Midbrain (tissue), 1 donor: ENCODE measurements at regions not wholly inside any gene's neighbourhood (a gene's known extent, or its start where the extent isn't known, plus 50 kb on each side); places are given as distances from the start of the nearest gene placed in this dataset.
"Not testable (repeated sequence)": the region's sequence is repeated elsewhere in the genome, so short reads cannot be mapped to it uniquely, and the experiment has no call there.

ENCODE experiments used
- DNase-seq: peaks from one replicate; lab custom pipeline; 2025; lab: John Stamatoyannopoulos, UW

DNA sequence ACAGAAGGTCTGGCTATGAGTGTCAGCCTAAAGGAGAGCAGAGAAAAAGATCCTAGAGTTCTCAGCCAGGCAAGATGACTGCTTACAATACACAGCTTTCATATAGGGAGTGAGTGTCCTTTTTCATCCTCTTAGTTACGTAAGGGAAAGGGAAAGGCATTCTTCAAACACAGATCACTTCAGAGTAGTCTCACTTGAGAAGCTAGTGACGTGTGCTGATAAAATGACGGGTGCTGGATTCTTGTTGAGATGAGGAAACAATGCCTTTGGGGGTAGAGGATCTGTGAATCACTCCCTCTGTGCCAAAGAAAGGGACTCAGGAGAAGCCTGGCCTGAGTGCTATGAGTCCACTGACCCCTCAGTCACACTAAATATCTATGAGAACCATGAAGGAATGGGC lies 117.3 kb downstream of the QRSL1 start:
- DNase-seq, result no peak

DNA sequence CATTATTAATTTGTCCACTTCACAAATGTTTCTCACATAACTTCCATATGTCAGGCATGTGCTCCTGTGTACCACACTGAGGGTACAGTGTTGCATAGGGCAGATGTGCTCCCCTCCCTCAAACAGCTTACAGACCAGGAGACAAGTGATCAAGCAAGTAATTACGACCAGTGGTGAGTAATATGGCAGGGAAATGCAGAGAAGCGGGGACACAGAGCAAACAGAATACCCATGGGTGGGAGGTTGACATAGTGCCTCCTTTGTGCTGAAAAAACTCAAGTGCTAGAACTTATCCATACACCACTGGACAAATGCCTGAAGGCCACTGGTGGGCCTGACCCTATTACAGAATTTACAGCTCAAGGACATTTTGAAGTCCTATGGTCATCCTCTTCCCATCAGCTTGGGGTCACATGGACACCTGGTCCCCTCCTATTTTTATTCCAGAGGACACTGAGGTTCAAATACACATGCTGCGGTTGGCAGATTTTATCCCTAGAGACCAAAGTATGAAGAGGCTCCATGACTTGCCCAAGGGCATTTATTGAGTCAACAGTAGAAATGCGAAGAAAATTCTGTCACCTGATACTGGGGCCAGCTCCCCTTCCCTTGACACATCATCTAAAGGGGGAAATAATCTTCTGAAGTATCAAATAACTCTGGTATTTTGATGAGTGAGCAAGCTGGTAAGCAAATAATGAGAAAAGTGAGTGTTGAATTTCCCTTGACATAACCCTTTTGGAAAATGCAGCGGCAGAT lies 116.6 kb downstream of the QRSL1 start:
- no peak for DNase-seq

DNA sequence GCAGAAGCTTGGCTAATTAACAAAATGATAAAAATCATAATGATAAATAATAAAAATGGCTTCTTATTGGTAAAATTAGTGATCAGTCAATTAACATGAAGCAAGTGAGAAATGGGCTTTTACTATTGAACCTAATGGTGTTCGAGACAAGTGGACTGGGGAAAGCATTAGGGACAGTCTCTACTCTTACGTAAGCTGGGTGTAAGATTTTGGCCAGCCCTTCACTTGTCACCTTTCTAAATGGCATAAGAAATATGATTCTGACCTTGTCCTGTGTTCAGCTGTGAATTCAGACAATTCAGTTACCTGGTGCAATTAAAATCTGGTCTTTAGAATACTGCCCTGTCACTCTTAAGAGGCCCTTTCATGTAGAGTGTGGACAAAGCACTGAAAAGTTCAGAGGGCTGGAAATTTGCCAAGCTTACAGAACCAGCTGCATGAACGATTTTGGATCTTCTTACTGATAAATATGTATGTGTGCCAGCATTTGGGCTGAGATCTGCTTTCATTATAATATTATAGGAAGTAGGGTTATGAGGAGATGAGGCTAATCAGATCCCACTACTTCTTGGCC lies 115.9 kb downstream of the QRSL1 start:
- DNase-seq, result no peak

DNA sequence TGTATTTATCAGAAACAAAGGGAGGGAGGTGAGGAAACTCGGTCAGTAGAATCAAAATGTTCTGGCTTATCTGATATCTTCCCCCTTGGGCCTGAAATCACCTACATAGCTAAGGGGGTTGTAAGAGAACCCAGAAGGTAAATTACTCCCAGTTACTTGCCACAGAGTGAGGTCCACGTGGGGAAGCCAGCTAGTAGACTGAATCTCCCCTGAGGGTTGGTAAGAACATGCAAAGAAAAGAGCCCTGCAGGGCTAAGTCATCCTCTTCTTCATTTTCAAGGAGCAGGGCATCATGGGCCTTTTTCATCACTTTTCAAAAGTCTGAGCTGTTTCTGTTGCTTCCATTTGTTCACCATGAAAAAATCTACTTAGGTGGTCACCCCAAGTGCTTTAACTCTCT lies 115.4 kb downstream of the QRSL1 start:
- no peak for DNase-seq

DNA sequence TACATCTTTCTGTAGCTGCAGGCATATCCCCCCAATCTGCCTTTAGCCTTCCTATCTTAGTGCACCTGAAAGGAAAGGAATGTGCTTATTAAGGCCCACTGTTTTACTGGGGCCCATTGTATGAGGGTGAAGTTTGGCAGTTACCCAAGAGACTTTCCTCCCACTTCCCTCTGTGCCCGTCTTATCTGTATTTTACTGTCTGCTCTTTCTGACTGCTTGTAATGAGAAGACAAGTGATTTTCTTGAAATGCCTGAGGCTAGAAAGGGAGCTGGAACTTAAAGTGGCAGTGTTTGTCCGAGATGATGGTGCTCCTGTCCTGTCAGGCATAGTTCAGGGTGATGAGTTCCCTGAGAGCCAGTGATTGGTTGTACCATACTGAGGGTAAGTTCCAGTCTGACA lies 114.7 kb downstream of the QRSL1 start:
- not testable (repeated sequence) for DNase-seq

DNA sequence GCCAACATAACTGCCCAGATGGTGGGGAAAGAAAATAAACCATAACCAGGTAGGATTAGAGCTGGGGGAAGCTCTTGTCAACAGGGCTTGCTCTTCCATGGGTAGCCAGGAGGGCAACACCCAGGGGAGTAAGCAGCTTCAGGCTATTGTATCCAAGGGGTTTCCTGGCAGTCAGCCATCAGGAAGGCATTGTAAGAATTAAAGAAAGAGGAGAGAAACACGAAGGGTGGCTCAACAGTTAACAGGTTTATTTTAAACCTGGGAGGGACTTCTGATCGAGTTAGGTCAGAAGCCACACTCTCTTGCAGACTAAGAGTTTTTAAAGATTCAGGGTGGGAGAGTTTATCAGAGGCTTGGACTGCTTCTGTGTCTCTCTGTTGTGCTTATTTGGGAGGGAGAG lies 114.2 kb downstream of the QRSL1 start:
- no peak for DNase-seq

DNA sequence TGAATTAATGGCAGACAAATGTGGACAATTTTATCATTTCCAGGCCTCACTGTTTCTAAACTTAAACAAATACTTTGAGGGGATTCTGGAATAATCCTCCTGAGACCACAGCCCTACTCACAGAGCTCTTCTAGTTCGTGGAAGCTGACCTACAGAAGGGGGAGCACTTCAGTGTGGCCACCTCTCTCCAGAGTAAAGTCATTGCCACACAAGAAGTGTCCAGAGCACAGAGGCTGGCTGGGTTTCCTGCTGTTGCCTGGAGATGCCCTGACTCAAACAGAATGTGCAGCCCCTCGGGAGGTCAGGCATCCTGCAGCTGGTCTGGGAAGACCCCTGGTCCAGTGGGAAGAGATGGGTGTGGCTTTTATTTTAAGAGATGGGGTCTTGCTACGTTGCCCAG lies 110.9 kb downstream of the QRSL1 start:
- no peak for DNase-seq

DNA sequence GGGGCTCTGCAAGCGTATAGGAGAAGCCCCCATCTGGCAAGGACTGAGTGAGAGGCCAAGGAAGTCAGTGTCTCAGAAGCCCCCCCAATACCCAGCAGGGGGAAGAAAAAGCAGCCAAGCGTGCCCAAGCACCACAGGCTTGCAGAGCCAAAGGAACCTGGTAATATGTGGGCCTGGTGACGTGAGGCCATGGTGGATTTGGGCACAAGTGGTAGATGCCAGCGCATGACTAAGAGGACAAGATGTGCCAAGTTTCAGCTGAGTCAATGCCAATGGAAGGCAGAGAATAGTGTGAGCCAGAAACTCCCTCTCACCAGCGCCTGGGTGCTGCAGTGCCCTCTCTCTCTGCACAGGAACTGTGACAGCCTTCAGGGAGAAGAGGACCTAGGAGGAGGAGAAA lies 110.0 kb downstream of the QRSL1 start:
- peak; percentile 25 for DNase-seq

DNA sequence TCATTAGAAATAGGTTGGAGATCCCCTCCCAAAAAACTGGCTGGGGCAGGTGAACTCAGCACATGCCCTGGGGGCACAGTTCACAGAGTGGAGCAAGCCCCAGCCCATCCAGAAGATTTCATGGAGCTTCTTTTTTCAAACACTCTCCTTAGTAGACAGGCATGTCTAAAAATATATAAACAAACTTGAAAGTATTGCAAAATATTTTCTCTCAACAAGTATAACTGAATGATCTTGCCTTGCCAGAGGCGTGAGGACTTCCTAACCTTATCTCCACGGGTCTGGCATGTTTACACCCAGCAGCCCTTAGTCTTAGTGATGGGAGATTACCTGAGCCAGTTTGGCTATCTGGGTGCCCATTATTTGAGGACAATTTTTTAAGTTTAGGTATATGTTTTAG lies 107.1 kb downstream of the QRSL1 start:
- DNase-seq, result no peak

DNA sequence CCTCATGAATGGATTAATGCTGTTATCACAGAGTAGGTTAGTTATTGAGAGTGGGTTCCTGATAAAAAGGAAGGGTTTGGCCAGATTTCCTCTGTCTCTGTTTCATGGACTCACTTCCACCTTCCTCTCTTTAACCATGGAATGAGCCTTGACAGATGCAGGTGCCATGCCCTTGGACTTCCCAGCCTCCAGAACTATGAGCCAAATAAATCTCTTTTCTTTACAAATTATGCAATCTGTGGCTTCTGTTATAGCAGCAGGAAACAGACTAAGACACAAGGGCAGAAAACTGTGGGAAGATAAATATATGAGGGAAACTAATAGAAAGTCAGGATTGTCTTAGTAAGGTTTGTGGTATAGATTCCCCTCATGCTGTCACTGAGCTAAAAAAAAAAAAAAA lies 106.5 kb downstream of the QRSL1 start:
- no peak for DNase-seq

DNA sequence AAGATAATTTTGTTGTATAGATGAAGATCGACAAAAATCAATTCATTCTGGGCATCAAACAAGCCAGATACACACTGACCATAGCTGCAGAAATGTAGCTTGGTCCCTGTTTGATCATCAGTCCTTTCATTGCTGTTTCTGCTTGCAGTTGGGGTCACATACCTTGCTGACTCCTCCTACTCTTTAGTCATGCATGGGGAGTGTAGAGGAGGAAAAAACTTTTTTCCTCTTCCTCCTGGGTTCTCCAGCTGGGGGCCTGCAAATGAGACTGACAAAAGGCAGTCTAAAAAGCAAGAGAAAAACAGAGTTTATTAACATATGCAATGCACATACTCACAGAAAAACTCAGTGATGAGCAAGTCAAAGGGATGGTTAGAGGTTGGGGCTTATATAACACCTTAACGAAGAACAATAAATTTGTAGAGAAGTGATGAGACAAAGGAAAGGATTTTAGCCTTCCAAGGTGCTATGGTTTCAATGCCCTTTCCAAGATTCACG lies 105.8 kb downstream of the QRSL1 start:
- no peak for DNase-seq

DNA sequence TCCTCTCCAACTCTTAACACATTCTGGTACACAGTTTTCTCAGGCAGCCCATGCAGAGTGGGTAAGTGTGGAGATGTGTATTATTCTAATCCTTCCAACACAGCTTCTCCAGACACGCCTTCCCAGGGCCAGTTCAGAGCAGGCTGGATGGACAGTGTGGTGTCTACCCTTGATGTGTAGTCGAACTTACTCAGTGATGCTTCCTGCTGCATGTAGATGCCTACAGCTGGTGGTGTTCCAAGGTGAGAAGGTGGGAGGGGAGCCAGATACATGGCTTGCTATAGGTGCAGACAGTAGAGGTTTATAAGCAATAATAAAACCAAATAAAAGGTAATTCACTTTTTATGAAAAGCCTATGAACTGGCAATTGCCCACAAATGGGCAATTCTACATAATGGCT lies 104.0 kb downstream of the QRSL1 start:
- DNase-seq, result no peak

DNA sequence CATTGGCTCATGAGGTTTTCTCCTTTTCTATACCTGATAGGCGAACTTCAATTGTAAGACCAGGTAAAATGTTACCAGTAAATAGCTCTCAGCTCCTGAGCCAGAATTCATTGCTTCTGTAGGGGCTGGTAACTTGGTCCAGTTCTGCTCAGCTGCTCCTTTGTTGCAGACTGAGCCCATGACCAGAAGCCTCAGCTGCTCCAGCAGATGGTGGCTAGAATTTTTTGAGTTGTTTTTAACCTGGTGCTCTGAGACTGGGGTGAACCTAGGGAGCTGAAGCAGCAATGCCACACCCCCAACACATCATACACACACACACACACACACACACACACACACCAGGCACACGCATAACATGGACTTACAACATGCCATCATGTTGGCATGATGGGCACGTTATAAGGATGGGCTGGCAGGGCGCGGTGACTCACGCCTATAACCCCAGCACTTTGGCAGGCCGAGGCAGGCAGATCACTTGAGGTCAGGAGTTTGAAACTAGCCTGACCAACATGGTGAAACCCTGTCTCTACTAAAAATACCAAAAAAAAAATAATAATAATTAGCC lies 103.1 kb downstream of the QRSL1 start:
- DNase-seq, result no peak

DNA sequence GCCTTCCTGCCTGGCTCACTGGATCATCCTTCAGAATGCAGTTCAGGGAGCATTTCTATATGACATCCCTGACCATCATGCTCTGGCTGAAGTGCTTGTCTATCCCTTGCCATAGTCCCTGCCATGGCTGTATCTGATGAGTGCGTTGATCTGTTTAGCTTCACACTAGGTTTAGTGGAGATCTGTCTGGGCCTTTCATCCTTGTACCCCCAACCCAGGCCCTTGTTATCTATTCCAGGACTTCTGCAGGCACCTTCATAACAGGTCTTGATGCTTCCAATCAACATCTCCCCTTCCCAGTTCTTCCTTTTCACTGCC lies 102.4 kb downstream of the QRSL1 start:
- DNase-seq, result no peak

DNA sequence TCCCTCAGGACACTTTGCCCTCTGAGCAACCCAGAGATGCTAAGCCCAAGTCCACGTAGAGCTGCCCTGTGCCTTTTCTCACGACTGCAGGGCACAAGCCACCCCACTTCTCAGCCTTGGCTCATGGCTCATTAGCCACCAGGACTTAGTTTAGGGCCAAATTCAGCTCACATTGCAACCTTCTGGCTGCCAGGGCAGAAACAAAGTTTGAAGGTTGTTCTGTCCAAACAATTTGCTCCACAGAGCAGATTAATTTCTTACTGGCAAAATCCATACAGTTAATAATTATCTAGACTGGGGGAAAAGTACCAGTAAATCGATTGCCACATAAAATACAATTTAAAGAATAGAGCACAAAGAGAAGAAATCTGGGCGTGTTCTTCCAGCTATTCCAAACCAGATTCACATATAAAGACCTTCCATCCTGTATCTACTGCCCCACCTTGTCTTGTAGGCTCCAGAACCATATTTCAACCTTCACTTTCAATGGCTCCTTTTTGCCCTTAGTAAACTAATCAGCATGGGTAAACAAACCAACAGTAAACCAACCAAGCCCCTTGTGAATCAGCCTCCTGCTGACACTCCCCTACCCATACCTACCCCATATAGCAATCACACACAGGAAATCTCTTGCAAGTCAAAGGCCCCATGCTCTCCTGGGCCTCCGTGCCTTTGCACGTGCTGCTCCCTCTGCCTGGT lies 101.9 kb downstream of the QRSL1 start:
- no peak for DNase-seq

DNA sequence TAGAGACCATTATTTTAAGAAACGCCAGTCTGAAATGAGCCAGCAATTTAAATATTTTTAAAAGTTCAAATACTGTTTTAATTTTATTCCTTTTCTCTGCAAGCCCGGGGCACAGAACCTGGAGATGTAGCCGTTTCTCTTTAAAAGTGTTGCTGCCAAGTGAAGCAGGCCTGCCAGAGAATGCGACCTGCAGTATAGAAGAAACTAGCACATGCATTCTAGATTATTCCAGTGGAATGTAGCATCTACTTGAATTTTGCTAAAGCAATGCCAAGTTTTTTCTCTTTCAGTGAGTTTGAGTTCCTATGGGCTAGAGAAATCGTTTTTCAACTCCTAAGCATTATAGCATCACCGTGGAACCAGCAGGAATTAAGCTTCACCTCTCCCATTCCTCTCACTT lies 101.3 kb downstream of the QRSL1 start:
- DNase-seq, result no peak

DNA sequence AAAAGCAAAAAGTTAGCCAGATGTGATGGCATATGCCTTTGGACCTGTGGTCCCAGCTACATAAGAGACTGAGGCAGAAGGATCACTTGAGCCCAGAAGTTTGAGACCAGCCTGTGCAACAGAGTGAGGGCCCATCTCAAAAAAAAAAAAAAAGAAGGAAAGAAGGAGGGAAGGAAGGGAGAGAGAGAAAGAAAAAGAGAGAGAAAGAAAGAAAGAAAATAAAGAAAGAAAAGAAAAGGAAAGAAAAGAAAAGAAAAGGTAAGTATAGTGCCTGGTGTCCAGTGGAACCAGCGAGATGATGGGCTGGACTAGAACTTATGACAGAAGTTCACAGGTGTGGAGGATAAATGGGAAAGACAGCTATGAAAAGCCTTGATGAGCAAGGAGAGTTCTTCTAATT lies 100.9 kb downstream of the QRSL1 start:
- DNase-seq, result no peak

DNA sequence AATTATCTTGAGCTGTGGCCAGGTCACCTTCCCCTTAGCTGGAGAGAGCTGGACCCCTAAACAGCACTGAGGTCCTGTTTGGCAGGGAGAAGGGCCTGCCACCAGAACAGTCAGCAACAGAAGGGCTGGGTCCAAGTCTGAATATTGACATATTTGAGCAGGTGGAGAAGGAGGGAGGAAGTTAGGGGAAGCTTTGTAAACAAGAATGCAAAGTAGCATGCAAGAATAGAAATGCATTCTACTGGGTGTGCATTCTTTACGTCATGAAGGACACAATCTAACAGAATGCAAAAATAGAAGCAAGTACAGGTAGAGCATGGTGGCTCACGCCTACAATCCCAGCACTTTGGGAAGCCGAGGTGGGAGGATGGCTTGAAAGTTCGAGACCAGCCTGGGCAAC lies 100.5 kb downstream of the QRSL1 start:
- no peak for DNase-seq

DNA sequence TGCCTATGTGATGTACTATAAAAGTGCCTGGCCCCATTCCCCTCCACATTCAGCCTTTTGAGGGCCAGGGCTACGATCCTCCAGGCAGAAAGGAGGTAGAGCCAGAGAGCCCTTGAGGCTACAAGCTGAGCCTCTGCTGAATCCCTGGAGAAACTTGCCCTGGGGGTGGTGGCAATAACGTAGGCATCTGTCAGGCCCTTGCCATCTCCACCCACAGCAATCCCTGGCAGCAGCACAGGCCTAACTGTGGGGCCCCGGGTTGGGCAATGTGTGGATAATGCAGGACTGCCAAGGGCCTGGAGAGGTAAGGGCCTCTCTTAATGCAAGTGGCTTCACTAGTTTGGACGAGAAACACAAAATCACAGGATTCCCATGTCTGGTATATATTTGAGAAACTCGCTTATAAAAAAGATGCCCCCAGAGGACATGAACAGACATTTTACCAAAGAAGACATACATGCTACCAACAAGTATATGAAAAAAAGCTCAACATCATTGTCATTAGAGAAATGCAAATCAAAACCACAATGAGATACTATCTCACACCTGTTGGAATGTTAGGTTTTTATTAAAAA lies 99.0 kb downstream of the QRSL1 start:
- no peak for DNase-seq

DNA sequence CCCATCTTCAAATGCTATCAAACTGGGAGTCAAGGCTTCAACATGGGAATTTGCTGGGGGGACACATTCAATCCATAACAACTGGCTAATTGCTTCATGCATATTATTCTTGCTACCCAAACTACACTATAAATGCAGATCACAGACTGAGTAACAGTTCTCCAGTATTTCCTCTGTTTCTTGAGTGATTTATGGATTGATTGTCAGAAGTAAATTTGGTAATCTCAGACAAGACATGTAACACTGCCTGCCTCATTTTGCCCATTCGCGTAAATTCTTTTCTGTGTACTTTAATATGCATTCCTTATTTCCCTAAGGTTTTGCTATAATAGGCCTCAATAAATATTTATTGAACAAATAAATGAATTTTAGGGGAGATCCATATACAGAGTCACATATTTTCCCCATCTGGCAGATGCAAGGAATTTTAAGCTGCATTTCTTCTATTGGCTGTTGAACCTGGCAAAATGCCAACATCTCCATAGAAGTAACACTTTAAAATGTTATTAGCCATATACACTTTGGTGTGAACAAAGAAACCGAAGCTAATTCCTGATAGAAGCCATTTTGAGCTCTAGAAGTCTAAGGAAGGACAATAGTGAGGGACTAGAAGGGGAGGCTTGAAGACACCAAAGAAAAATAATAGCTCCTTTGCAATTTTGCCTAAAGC lies 98.2 kb downstream of the QRSL1 start:
- DNase-seq, result no peak

DNA sequence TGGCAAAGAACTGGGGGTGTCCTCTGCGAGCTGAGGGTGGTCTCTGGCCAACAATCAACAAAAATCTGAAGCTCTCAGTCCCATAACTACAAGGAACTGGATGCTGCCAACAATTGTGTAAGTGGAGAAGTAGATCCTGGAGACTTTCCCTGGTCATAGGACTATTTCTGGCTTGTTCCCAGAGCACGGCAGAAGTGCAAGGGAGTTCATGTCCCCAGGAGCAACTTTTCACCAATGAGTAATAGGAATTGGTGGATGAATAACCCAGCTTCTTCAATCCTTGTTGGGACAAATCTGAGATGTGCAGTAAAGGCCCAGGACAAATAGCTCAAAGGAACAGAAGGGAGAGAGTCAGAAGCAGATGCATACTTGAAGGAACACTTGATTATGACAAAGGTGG lies 95.5 kb downstream of the QRSL1 start:
- DNase-seq, result no peak

DNA sequence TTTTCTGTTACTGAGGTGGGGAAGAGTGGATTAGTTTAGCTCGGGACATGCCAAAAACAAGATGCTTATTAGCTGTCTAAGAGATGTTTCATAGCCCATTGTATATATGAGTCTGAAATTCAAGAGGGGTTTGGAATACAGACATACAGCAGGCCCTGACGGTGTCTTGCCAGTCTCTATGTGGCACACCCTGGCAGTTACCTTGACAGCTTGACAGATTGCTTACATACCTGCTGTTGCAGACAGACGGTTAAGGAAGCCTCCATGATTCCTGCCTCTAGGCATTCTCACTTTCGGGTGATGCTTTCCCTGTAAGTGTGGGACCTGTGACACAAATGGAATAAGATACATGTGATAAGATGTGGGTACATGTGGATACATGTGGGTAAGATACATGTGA lies 95.0 kb downstream of the QRSL1 start:
- no peak for DNase-seq
